Activated CD4-positive, alpha-beta T cell treated with anti-CD3 and anti-CD28 coated beads, Interleukin-2, amount 50 U/mL, for 16 hours (primary cell): ENCODE measurements at regions not wholly inside any gene's neighbourhood (a gene's known extent, or its start where the extent isn't known, plus 50 kb on each side); places are given as distances from the start of the nearest gene placed in this dataset.

Experiments
- DNase-seq: peaks from one replicate; pipeline ENCODE4 v3.0.0-alpha.2; 2020

- DNase-seq: no peak
These were observed 1002.4 kb upstream of the PCDH9 start for GRCh38 chr13:68232351-68233130.

GRCh38 chr13:68214691-68215415 is 984.7 kb upstream of the PCDH9 start:
- no peak for DNase-seq

GRCh38 chr13:68199271-68199670 is 969.1 kb upstream of the PCDH9 start:
- no peak for DNase-seq

GRCh38 chr13:68190818-68191217 is 960.7 kb upstream of the PCDH9 start:
- DNase-seq: no peak

- DNase-seq: no peak
These were observed 955.5 kb upstream of the PCDH9 start for GRCh38 chr13:68185444-68186141.

GRCh38 chr13:68176475-68176874 is 946.3 kb upstream of the PCDH9 start:
- no peak for DNase-seq

- DNase-seq: no peak
These were observed 944.8 kb upstream of the PCDH9 start for GRCh38 chr13:68174893-68175292.

- DNase-seq: no peak
These were observed 943.0 kb upstream of the PCDH9 start for GRCh38 chr13:68173111-68173510.

- no peak for DNase-seq
These were observed 940.8 kb upstream of the PCDH9 start for GRCh38 chr13:68170961-68171360.

- no peak for DNase-seq
These were observed 938.3 kb upstream of the PCDH9 start for GRCh38 chr13:68168448-68168847.

- DNase-seq: no peak
These were observed 930.3 kb upstream of the PCDH9 start for GRCh38 chr13:68160466-68160865.

GRCh38 chr13:68152414-68152813 is 922.3 kb upstream of the PCDH9 start:
- no peak for DNase-seq

GRCh38 chr13:68145852-68146251 is 915.7 kb upstream of the PCDH9 start:
- no peak for DNase-seq

GRCh38 chr13:68128297-68128915 is 898.3 kb upstream of the PCDH9 start:
- no peak for DNase-seq

- DNase-seq: no peak
These were observed 894.9 kb upstream of the PCDH9 start for GRCh38 chr13:68125087-68125480.

- DNase-seq: no peak
These were observed 894.4 kb upstream of the PCDH9 start for GRCh38 chr13:68124437-68125086.

GRCh38 chr13:68110178-68110768 is 880.1 kb upstream of the PCDH9 start:
- no peak for DNase-seq

- no peak for DNase-seq
These were observed 877.5 kb upstream of the PCDH9 start for GRCh38 chr13:68107667-68108066.

- no peak for DNase-seq
These were observed 869.5 kb upstream of the PCDH9 start for GRCh38 chr13:68099631-68100030.

- DNase-seq: no peak
These were observed 850.9 kb upstream of the PCDH9 start for GRCh38 chr13:68081061-68081460.

GRCh38 chr13:68078874-68079273 is 848.7 kb upstream of the PCDH9 start:
- no peak for DNase-seq

GRCh38 chr13:68078469-68078868 is 848.3 kb upstream of the PCDH9 start:
- no peak for DNase-seq
